GM19372 (cell line): ENCODE measurements at regions not wholly inside any gene's neighbourhood (a gene's known extent, or its start where the extent isn't known, plus 50 kb on each side); places are given as distances from the start of the nearest gene placed in this dataset.

Source experiments
- ATAC-seq: cut with Tn5 transposase; IDR thresholded peaks from one replicate; pipeline ENCODE4 v1.9.1; 2021; ENCODE audit warnings: mild to moderate bottlenecking, low read depth, moderate library complexity; ENCODE audit not compliant: unreplicated experiment

- ATAC-seq: no peak
Measured at GRCh38 chr16:6484935-6485334, 847.7 kb upstream of the RBFOX1 start.

- no peak for ATAC-seq
Measured at GRCh38 chr16:6484081-6484480, 848.6 kb upstream of the RBFOX1 start.

DNA sequence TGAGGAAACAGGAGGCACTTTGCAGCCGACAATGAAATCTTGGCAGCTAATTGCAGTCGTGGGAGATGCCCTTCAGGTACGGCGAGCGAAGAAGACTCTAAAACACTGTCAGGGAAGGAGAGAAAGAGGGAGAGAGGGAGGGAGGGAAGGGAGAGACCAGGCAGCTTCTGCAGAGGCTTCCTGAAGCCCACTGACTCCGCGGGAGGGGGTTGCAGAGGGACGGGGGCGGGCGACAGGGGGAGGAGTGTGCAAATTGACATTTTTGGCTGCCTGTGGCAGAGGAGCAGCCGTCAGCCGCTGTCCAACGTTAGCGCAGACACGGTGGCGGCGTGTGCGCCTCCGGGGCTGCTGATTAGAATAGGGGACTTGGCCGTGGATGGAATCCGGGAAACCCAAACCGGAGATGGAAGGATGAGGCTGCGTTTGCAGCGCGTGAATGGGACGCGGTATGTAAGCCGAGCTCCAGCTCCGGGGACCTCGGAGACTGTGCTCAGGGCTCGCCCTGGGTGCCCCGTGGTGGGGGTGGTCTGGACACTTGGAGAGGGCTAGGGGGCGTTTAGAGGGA lies 849.1 kb upstream of the RBFOX1 start:
- ATAC-seq: no peak

- no peak for ATAC-seq
Measured at GRCh38 chr16:6482696-6483468, 849.8 kb upstream of the RBFOX1 start.

- ATAC-seq: no peak
Measured at GRCh38 chr16:6481894-6482293, 850.8 kb upstream of the RBFOX1 start.

DNA sequence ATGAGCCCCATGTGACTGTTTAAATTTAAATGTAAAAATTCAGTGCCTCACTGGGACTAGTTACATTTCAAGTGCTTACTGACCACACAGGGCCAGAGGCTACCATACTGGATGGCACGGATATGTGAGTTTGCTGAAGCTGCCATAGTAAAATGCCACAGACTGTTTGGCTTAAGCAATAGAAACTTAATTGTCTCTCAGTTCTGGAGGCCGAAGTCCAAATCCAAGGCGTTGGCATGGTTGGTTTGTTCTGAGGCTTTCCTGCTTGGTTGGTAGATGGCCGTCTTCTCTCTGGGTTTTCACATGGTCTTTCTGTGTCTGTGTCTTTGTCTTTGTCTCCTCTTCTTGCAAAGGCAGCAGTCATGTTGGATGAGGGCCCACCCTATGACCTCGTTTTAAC lies 878.9 kb upstream of the RBFOX1 start:
- no peak for ATAC-seq

- ATAC-seq: no peak
Measured at GRCh38 chr16:6447021-6447790, 885.4 kb upstream of the RBFOX1 start.

DNA sequence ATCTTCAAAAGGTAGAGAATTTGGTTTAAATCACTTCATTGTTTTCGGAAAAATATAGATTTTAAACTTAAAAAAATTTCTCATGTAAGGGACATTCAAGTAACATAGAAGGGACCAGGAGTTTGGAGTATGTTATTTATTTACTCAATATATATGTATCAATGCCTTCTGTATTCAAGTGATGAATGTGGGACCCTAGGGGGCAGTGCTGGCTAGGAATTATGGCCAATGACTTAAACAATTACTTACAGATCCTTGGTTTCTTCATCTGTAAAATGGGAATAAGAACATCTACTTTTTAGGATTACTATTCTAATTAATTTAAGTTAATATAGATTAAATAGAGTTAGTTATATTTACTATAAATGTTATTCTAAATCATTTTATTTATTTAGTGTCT lies 886.3 kb upstream of the RBFOX1 start:
- no peak for ATAC-seq

DNA sequence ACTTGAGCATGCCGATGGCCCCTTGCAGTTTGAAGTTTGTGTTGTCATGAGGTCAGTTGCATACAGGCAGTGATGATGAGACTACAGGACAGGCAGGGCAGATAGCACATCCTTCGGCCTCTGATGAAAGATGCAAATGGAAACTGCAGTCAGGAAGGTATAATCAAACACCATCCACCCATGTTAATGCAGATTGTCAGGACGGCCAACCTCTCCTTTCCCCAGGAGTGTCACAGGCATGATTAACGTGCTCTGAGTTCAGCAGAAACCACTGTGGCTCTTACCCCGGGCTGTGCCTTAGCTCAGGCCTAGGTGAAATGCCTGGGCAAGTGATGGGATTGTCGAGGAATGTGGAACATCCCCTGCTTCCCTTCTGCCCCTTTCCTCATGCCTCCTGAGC lies 893.5 kb upstream of the RBFOX1 start:
- no peak for ATAC-seq

DNA sequence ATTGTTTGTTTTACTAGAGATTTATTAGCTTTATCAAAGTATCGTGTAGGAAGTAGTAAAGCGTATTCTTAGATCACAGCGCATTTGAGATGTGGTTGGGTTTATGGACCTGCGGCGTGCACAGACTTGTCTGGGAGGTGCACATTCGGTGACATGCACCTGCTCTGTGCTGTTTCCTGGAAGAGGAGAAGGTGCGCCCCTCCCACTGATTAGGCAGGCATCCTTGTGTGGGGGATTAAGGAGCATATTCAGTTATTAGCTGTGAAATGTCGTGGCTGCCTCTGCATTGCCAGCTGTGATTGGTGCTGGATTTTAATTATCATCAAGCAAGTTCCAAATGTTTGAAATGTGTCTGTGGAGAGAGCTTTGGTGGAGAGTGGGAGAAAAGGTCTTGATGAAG lies 903.8 kb upstream of the RBFOX1 start:
- ATAC-seq: no peak

DNA sequence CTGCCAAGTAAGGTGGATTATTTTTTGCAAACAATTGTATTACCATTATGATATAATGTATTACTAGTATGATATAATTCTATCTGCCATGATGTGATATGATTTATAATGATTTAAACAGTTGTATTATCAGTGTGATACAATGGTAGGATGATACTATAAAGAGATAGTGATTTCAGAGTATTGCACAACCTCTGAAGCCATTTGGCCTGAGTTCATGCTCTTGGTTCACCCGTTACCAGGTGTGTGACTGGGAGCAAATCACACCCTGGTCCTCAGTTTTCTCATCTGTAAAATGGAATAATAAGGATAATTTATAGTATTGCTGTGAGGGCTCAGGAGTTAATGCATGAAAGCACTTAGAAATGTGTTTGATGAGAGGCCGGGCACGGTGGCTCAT lies 905.0 kb upstream of the RBFOX1 start:
- no peak for ATAC-seq

DNA sequence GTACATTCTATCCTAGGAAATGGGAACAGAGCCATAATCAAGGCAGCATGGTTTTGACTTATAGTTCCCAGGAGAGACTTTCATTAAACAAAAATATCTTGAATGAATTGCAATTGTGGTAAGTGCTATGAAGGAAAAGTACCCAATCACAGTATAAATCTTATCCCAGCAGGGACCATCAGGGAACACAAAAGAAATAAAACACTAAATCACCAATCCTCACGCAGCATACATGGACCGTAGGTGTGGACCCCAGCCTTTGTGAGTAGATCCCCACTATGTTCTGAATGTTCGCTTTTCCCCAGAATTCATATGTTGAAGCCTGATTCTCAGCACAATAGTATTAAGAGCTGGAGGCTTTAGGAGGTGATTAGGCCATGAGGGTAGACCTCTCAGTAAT lies 925.0 kb upstream of the RBFOX1 start:
- ATAC-seq: no peak

DNA sequence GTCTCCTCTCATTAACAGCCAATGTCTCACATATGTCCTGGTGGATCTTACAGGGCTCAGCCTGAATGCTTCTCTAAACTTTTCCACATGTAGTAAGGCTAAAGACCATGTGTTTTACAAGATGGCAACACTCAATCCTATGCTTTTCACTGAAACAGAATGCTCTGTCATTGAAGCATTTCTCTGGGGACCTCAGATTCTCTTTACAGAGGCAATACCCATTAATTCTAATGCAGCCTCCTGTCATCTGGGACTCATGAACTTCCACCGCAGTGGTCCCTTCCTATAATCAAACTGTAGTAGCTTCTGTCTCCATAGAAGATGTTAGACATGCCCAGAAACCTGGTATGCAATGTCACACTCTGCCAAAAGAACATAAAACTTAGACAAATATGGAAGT lies 926.6 kb upstream of the RBFOX1 start:
- no peak for ATAC-seq

- no peak for ATAC-seq
Measured at GRCh38 chr16:6382924-6383459, 949.7 kb upstream of the RBFOX1 start.

DNA sequence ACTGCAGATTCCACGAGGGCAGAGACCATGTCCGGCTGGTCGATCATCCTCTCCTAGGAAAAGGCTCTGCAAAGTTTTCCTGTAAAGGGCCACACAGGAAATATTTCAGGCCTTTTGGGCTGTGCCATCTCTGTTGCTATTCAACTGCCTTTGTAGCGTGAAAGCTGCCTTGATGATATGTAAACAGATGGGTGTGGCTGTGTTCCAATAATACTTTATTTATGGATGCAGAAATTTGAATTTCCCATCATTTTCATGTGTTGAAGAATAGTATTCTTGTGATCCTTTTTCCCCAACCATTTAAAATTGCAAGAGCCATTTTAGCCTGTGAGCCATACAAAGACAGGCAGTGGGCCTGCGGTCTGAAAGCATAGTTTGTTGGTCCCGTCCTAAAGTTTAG lies 950.7 kb upstream of the RBFOX1 start:
- no peak for ATAC-seq

DNA sequence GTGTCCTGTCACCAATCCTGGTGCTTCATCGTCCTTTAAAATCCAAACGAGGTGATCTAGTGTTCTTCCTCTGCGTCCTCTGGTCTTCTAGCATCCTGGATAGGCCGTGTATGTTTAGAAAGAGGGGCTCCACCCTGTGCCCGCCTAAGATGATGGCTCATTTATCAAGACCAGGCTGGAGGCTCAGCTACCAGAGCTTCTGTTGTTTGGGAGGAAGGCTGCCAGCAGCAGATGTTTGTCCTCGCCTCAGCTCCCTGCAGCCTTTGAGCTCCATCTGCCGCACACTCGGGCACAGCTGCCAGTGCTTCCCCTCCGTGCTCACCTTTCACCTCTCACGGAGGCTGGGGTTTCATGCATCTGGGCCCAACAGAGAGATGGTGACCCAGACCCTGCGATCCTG lies 954.7 kb upstream of the RBFOX1 start:
- ATAC-seq: no peak

- no peak for ATAC-seq
Measured at GRCh38 chr16:6375465-6376075, 957.1 kb upstream of the RBFOX1 start.

DNA sequence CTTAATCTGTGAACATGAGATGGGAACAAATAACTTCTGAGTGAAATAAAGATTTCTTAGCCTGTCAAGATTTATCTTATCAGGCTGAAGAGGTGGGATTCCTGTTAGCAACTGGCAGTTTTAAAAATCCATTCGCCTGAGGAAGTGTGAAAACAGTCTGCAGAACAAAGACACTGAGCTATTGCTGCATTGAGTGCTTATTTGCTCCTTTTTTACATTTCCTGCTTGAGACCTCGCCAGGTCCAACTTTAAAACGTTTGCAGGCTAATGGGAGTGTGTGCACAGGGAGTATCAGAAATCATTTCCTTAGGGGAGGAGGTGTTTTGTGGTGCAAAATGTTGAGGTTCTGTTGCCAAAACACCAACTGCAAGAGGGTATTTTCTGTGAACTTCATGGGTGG lies 957.8 kb upstream of the RBFOX1 start:
- ATAC-seq: no peak

DNA sequence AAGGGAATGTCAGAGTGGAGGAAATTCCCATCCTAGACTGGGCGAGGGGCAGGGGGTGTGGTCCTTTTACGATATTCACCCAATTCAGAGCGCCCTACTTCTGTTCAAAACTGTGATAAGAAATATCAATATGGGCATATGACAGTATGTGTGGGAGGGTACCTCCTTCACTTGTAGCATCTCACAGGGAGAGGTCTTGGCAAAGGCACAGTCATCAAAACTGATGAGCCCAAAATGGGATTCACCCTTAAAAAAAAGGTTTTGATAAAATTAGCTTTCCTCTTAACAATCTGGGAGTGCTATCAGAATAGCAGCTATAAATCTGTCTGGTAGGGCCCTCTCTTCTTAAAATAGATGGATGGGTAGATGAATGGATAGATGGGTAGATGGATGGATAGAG lies 967.8 kb upstream of the RBFOX1 start:
- ATAC-seq: no peak

DNA sequence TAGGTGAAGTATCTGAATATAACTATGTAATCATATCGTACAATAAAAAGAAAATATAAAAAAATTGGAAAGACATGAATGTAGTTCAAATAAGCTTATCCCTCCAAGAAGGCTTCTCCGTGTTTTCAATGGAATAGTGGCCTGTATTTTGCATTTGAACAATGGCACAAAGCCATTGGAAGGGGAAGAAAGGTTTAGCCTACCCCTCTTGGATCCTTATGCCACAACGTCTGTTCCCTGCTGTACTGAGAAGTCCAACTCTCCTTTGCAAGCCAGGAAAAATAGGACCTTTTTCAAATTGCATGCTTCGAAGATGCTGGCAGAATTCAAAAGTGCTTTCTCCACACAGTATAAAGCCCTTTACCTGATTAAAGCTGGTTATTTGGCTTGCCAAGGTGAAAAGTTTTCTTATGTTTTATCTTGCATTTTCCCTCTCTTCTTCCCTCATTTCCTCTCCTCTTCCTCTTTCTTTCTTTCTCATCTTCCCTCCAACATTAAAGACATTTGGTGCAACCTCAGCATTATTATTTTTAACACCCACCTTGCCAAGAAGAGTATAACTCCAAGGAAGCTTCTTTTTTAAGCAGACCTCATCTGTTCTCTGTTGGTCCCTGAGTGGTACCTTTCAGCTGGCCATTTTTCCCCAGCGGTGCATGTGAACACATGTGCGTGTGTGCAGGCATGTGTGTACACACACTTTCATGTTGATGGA lies 968.6 kb upstream of the RBFOX1 start:
- no peak for ATAC-seq
